K562 (cell line): ENCODE measurements at regions not wholly inside any gene's neighbourhood (a gene's known extent, or its start where the extent isn't known, plus 50 kb on each side); places are given as distances from the start of the nearest gene placed in this dataset.

Experiments
- ATAC-seq: fragments of 200-7000 bp; cut with Tn5 transposase; 3 replicates; pipeline ENCODE4 v1.9.1; 2020; ENCODE audit warnings: moderate library complexity
- BruUV-seq: library from RNA; stranded (reverse); fragments of 400-500 nt; replicated peaks from 2 replicates; lab custom pipeline; 2021; lab: Mats Ljungman, UMichigan
- CTCF ChIA-PET: fragments of 300-600 bp; formaldehyde crosslinking; extraction: SDS; loops from one replicate; lab custom pipeline; 2021; ENCODE audit warnings: low intra/inter-chr PET ratio; lab: Yijun Ruan, JAX
- POLR2A ChIA-PET: fragments of 300-600, 350-650 bp; sonication (Branson Sonifier 250); formaldehyde crosslinking; extraction: SDS; loops from one replicate; lab custom pipeline; 2021; ENCODE audit warnings: antibody characterized with exemption, inconsistent platforms; lab: Yijun Ruan, JAX
- DNase-seq, 4 experiments: peaks; one replicate each; pipeline versions ENCODE4 v3.0.0 to v3.0.0-alpha.2; 2011 to 2018; ENCODE audit warnings: low spot score in 3 of 4, mixed read lengths in 3 of 4; ENCODE audit errors: extremely low read depth in 1 of 4
- FAIRE-seq: peaks from 2 replicates; lab custom pipeline; 2011; peaks lifted over from hg19 to GRCh38; lab: Jason Lieb, UNC
- H2AFZ ChIP-seq: 2 replicates; pipeline ENCODE4 v1.6.0; 2011; ENCODE audit warnings: low read depth, low read length, control low read depth, inconsistent platforms
- H3K27ac ChIP-seq: fragments of 200-600 bp; 3 replicates; pipeline ENCODE4 v1.8.0; 2011; ENCODE audit warnings: low read depth, mild to moderate bottlenecking, control low read depth, inconsistent platforms, low read length, moderate library complexity, mixed read lengths; ENCODE audit errors: extremely low read depth
- H3K27me3 ChIP-seq, 2 experiments: fragments of 300-600 bp in 1 of 2; 2 replicates in 1 of 2; 3 replicates in 1 of 2; pipeline versions ENCODE4 v1.6.0 to v1.8.0; 2011; ENCODE audit warnings: inconsistent platforms in 2 of 2, low read length in 2 of 2, mild to moderate bottlenecking in 1 of 2, mixed read lengths in 1 of 2, moderate library complexity in 1 of 2; ENCODE audit not compliant: control insufficient read depth in 2 of 2, insufficient read depth in 2 of 2
- H3K36me3 ChIP-seq: fragments of 300-600 bp; 3 replicates; pipeline ENCODE4 v1.8.0; 2011; ENCODE audit warnings: mild to moderate bottlenecking, low read length, inconsistent platforms; ENCODE audit not compliant: control insufficient read depth, insufficient read depth
- H3K4me1 ChIP-seq, 2 experiments: fragments of 200-600 bp in 1 of 2; replicated peaks in 1 of 2; 2 replicates in 1 of 2; 3 replicates in 1 of 2; pipeline versions ENCODE4 v1.5.1 to v1.8.0; 2011; ENCODE audit warnings: inconsistent platforms in 2 of 2, low read length in 2 of 2, mild to moderate bottlenecking in 1 of 2, mixed read lengths in 1 of 2, moderate library complexity in 1 of 2; ENCODE audit not compliant: control insufficient read depth in 2 of 2, insufficient read depth in 2 of 2
- H3K4me2 ChIP-seq: 2 replicates; pipeline ENCODE4 v1.6.1; 2011; ENCODE audit warnings: low read length, control low read depth, inconsistent platforms, mixed read lengths; ENCODE audit not compliant: insufficient read depth
- H3K4me3 ChIP-seq: fragments of 200-600 bp; sonication (generic), shearing (Covaris generic); 2 replicates; pipeline ENCODE4 v1.5.1; 2016; ENCODE audit warnings: control low read depth, inconsistent platforms
- H3K79me2 ChIP-seq: fragments of 200-600 bp; 3 replicates; pipeline ENCODE4 v1.8.0; 2011; ENCODE audit warnings: low read length, inconsistent platforms; ENCODE audit not compliant: control insufficient read depth, insufficient read depth
- H3K9ac ChIP-seq, 2 experiments: 2 replicates each; pipeline versions ENCODE4 v1.6.0 to v1.6.1; 2011; ENCODE audit warnings: low read depth in 2 of 2, low read length in 2 of 2, control low read depth in 1 of 2, inconsistent platforms in 1 of 2, mild to moderate bottlenecking in 1 of 2, mixed read lengths in 1 of 2; ENCODE audit not compliant: insufficient read depth in 1 of 2
- H3K9me1 ChIP-seq: one replicate; pipeline ENCODE4 v1.6.0; 2011; ENCODE audit warnings: inconsistent platforms, mild to moderate bottlenecking, low read length, moderate library complexity; ENCODE audit not compliant: control insufficient read depth, insufficient read depth
- H3K9me3 ChIP-seq: replicated peaks from 2 replicates; pipeline ENCODE4 v1.5.1; 2011; ENCODE audit warnings: low read depth, low read length, inconsistent platforms; ENCODE audit not compliant: control insufficient read depth, insufficient read depth
- H4K20me1 ChIP-seq: replicated peaks from 2 replicates; pipeline ENCODE4 v1.6.1; 2011; ENCODE audit warnings: low read length, inconsistent platforms, mixed read lengths; ENCODE audit not compliant: control insufficient read depth, insufficient read depth
- GTF2F1 ChIP-seq: IDR thresholded peaks from 2 replicates; pipeline ENCODE4 v1.6.1; 2011; ENCODE audit warnings: low read depth, low read length, improper control_type of control experiment
- KAT7 ChIP-seq: sonication (generic); formaldehyde crosslinking; IDR thresholded peaks from 2 replicates; pipeline ENCODE4 v1.8.0; 2022; ENCODE audit warnings: missing genetic modification reagents, mild to moderate bottlenecking, borderline replicate concordance
- NUFIP1 ChIP-seq: fragments of 450-650 bp; IDR thresholded peaks from 2 replicates; pipeline ENCODE4 v1.6.1; 2018; ENCODE audit not compliant: partially characterized antibody
- POLR3A ChIP-seq: IDR thresholded peaks from 2 replicates; pipeline ENCODE4 v1.6.1; 2011; ENCODE audit warnings: borderline replicate concordance, mild to moderate bottlenecking, moderate library complexity; ENCODE audit not compliant: insufficient read length, insufficient read depth; ENCODE audit errors: extremely low read depth
- PTTG1 ChIP-seq: fragments of 450-650 bp; IDR thresholded peaks from 2 replicates; pipeline ENCODE4 v1.6.1; 2016; ENCODE audit warnings: low read depth, mild to moderate bottlenecking, missing genetic modification characterization, missing compliant biosample characterization
- RAD51 ChIP-seq: fragments of 450-650 bp; IDR thresholded peaks from 2 replicates; pipeline ENCODE4 v1.7.1; 2016; ENCODE audit warnings: low read depth, mild to moderate bottlenecking, borderline replicate concordance
- SMARCA4 ChIP-seq: fragments of 450-650 bp; IDR thresholded peaks from 2 replicates; pipeline ENCODE4 v1.6.1; 2016
- SP1 ChIP-seq: sonication (generic); formaldehyde crosslinking; IDR thresholded peaks from 2 replicates; pipeline ENCODE4 v1.8.1; 2022; ENCODE audit warnings: mild to moderate bottlenecking, missing genetic modification reagents
- ZNF197 ChIP-seq: fragments of 200-800 bp; sonication (Bioruptor generic); IDR thresholded peaks from 2 replicates; pipeline ENCODE4 v1.6.1; 2016; ENCODE audit warnings: low read depth, missing genetic modification characterization, missing compliant biosample characterization
- ZNF23 ChIP-seq: fragments of 250-450 bp; sonication (Bioruptor Pico); IDR thresholded peaks from 2 replicates; pipeline ENCODE4 v1.4.0; 2020; ENCODE audit warnings: mild to moderate bottlenecking
- ZNF695 ChIP-seq: fragments of 450-650 bp; formaldehyde crosslinking; IDR thresholded peaks from 2 replicates; pipeline ENCODE4 v1.4.0; 2020; ENCODE audit warnings: mild to moderate bottlenecking, moderate library complexity
- WGBS: fragments of 100-300 bp; shearing (Covaris generic); methylation state at CpG from one replicate; pipeline ENCODE4 v1.1.6; 2016; ENCODE audit warnings: low coverage, mixed read lengths; ENCODE audit not compliant: insufficient coverage; ENCODE audit errors: missing lambda C conversion rate; 5-methylcytosine and 5-hydroxymethylcytosine counted together
- in situ Hi-C: fragments of 300-500 bp; cut with MboI; formaldehyde crosslinking; loops from 4 replicates; pipeline ENCODE4 v1.15.0; 2018; ENCODE audit warnings: inconsistent platforms, mixed read lengths
- intact Hi-C: fragments of 100-400 bp; cut with micrococcal nuclease; formaldehyde crosslinking; loops from 2 replicates; pipeline ENCODE4 v1.14.2; 2022

DNA sequence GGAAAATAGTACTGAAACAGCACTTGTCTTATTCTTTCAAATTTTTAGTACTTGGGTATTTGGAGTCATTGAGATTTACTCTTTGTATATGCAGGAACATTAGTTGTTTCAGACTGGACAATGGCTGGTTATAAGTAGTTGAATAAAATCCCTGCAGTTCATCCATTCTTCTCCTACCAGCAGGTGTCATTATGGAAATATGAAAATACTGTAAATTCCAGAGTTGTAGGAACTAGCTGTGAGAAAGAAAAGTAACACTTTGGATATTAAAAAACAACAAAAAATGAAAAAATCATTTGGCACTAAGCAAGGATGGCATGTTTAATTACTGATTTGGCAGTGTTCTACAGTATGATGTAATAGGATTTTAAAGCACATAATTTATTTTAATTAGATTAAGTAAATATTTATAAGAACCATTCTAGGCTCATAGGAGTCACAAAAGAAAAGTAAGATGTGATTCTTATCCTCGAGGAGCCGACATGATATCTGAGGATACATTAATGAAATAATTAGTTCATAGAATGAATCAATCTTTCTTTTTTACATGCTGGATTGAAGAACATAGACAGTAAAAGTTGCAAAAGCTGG is 155.3 kb downstream of the KCNRG start (continued):
- TF ChIP-seq SP1 (CRISPR knock-in tag) (no peak), RAD51 (no peak), ZNF197 (no peak), GTF2F1 (no peak)

DNA sequence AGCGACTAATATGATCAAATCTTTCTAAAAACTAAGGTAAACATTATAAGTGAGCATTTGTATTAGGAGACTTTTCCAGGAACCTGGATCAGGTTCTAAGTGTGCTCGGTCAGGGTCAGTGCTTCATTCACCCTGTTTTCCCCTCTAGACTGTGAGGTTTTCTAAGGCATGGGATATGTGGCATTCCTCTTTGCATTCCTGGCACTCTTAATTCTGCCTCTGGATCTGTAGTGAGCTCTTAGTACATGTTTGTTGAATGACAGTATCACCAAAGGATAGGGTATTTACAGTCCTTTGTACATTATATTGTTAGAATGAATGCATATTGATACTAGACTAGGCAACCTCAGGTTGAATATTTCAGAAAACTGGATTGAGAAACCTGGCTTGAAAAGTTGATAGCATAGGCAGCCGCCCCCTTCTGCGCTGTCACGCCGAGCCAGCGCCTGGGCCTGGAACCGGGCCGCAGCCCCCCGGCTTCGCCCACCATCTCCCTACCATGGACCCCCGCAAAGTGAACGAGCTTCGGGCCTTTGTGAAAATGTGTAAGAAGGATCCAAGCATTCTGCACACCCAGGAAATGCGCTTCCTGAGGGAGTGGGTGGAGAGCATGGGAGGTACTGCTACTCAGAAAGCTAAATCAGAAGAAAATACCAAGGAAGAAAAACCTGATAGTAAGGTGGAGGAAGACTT is 156.5 kb downstream of the KCNRG start:
- Histone ChIP-seq H4K20me1 (no peaks in the 10 kb centered on the region), H3K9ac (no peak overlapping the region), H2AFZ (no peak overlapping the region), H3K9me1 (no peaks in the 10 kb centered on the region), H3K9me3 (no peaks in the 10 kb centered on the region), H3K27ac (no peak overlapping the region), H3K4me1 (no peaks in the 10 kb centered on the region), H3K79me2 (no peaks in the 10 kb centered on the region), H3K4me3 (no peak overlapping the region), H3K4me2 (no peak overlapping the region), H3K36me3 (no peaks in the 10 kb centered on the region), H3K27me3 (no peaks in the 10 kb centered on the region)
- in situ Hi-C loops: no loop called here
- FAIRE-seq (no peak), ATAC-seq (no peak), DNase-seq (no peak)
- CTCF ChIA-PET: no interaction called here
- POLR2A ChIA-PET: interaction anchor here (0.6 kb wide), 1 partner anchor 833 kb away, joined by 3 read pairs; no protein-coding TSS in a partner anchor
- no TSS peak for BruUV-seq
- 70% methylated on average over 11 of the region's 15 CpGs for WGBS
- no peak for TF ChIP-seq POLR3A
- TF ChIP-seq NUFIP1: no peak
- no peak for TF ChIP-seq KAT7 (CRISPR knock-in tag)
- no peak for TF ChIP-seq ZNF23 (CRISPR knock-in tag)
- no peak for TF ChIP-seq SMARCA4
- TF ChIP-seq ZNF695 (CRISPR knock-in tag): no peak
- no peak for TF ChIP-seq PTTG1 (tag)
- intact Hi-C loops: no loop called here
